ENCODE measurements at regions not wholly inside any gene's neighbourhood (a gene's known extent, or its start where the extent isn't known, plus 50 kb on each side); places are given as distances from the start of the nearest gene placed in this dataset.

DNA sequence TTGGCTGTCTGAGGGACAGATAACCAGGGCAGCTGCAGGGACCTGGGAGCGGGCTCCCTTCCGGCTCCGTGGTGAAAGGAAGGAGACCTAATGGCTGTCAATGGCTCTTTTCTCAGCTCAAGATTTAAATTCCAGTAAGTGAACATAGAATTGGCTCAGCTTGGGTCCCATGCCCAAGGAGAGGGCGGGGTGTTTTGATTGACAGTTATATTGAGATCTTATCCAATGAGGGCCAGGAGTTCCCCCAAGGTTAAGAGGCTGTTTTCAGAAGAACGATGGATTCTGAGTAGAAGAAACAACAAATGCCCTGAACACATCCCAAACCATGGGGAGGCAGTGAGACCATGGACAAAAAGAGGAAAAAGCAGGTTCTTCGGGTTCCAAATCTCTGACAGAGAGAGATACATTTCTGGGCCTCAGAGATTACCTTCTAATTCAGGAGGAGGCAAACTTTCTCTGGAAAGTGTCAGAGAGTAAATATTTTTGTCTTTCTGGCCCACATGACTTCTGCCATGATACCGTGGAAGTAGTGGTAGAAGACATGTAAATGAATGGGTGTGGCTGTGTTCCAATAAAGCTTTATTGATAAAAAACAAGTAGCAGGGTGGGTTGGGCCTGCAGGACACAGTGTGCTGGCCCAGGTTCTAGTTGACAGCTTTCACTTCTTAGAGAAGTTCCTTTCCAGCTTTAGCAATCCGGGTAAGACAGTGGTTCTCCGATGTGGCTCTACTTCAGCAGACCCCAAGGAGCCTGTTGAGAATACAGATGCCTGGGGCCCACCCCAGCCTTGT lies 219.6 kb downstream of the RPS24 start:
- TF ChIP-seq POLR2A (IDR thresholded peaks at IDR 0.05) = no peak
- TF ChIP-seq, protein P1, sequence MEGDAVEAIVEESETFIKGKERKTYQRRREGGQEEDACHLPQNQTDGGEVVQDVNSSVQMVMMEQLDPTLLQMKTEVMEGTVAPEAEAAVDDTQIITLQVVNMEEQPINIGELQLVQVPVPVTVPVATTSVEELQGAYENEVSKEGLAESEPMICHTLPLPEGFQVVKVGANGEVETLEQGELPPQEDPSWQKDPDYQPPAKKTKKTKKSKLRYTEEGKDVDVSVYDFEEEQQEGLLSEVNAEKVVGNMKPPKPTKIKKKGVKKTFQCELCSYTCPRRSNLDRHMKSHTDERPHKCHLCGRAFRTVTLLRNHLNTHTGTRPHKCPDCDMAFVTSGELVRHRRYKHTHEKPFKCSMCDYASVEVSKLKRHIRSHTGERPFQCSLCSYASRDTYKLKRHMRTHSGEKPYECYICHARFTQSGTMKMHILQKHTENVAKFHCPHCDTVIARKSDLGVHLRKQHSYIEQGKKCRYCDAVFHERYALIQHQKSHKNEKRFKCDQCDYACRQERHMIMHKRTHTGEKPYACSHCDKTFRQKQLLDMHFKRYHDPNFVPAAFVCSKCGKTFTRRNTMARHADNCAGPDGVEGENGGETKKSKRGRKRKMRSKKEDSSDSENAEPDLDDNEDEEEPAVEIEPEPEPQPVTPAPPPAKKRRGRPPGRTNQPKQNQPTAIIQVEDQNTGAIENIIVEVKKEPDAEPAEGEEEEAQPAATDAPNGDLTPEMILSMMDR (IDR thresholded peaks at IDR 0.05) = no peak

All from tibial nerve (tissue), 3 donors.